Mucosa of stomach (tissue), 1 donor: ENCODE measurements at regions not wholly inside any gene's neighbourhood (a gene's known extent, or its start where the extent isn't known, plus 50 kb on each side); places are given as distances from the start of the nearest gene placed in this dataset.

Experiments used
- H3K27me3 ChIP-seq: one replicate; pipeline ENCODE4 v1.7.0; 2013; ENCODE audit warnings: mild to moderate bottlenecking, low read length; ENCODE audit not compliant: control insufficient read depth, insufficient read depth
- H3K36me3 ChIP-seq: one replicate; pipeline ENCODE4 v1.7.0; 2013; ENCODE audit warnings: low read length; ENCODE audit not compliant: control insufficient read depth, insufficient read depth
- H3K4me1 ChIP-seq: one replicate; pipeline ENCODE4 v1.7.0; 2013; ENCODE audit warnings: mild to moderate bottlenecking, low read length; ENCODE audit not compliant: control insufficient read depth, insufficient read depth
- H3K4me3 ChIP-seq: one replicate; pipeline ENCODE4 v1.7.0; 2013; ENCODE audit warnings: low read length
- H3K9ac ChIP-seq: one replicate; pipeline ENCODE4 v1.7.0; 2013; ENCODE audit warnings: mild to moderate bottlenecking, low read length, moderate library complexity
- H3K9me3 ChIP-seq: one replicate; pipeline ENCODE4 v1.7.0; 2013; ENCODE audit warnings: mild to moderate bottlenecking, low read length, moderate library complexity; ENCODE audit not compliant: control insufficient read depth
- donor health status: Pancreatic carcinoma.

GRCh38 chr18:71523483-71524435 is 1020.4 kb downstream of the CBLN2 start:
- no peaks in the 10 kb centered on the region for H3K4me1 ChIP-seq
- no peak overlapping the region for H3K4me3 ChIP-seq
- H3K27me3 ChIP-seq, result no peaks in the 10 kb centered on the region
- H3K36me3 ChIP-seq, result no peaks in the 10 kb centered on the region
- no peaks in the 10 kb centered on the region for H3K9me3 ChIP-seq
- no peak overlapping the region for H3K9ac ChIP-seq

DNA sequence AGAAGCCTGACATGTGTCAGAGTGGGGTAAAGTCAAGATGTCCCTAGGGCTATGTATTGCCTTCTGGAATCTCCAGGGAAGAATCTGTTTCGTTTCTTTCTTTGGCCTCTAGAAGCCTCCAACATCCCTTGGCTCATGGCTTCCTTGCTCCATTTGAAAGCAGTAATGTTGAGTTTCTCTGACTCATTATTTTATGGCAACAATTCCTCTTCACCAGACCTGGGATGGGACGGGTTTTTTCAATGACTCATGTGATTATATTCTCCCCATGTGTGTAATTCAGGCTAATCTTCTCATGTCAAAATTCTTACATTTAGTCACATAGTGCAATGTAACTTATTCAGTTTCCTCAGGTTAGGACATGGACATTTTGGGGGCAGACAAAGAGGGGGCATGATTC is 1038.6 kb downstream of the CBLN2 start:
- Histone ChIP-seq H3K4me1 (no peaks in the 10 kb centered on the region), H3K4me3 (no peak overlapping the region), H3K36me3 (no peaks in the 10 kb centered on the region), H3K9ac (no peak overlapping the region), H3K27me3 (no peaks in the 10 kb centered on the region), H3K9me3 (no peaks in the 10 kb centered on the region)

DNA sequence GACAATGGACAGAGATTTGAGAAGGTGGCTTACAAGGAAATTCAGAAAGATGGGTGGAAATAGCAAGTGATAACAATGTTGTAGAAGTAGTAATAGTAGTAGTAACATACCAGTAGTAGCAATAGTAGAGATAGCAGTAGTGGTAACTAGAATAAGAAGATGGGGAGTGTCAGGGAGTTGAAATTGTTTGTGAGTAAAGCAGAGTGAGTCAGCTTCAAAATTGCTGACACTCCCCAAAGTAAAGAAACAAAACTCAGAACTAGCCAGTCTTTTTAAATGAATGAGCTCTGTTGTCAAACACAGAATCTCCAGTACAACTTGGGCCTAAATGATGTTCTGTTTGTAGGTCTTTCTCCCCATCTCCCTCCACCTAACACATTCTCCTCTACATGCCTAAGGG is 1040.9 kb downstream of the CBLN2 start:
- Histone ChIP-seq H3K4me1 (no peaks in the 10 kb centered on the region), H3K9ac (no peak overlapping the region), H3K4me3 (no peak overlapping the region), H3K36me3 (no peaks in the 10 kb centered on the region), H3K9me3 (no peaks in the 10 kb centered on the region), H3K27me3 (no peaks in the 10 kb centered on the region)

DNA sequence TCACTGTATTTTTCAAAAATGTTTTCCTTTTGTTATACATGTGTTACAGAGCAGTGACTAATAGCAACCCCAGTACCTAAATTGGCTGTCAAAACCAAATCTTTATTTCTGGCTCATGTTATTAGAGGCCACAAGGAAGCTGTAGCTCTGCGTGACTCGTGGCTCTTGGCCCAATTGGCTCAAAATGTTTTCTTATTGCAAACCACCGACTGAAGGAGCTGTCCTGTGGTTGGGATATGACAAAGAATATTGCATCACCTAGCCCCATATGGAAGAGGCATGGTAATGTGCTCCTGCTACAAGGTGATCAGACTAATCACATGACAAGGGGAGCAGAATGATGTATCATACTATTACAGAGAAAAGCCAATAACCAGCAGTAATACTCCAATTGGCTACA is 1058.5 kb downstream of the CBLN2 start:
- Histone ChIP-seq H3K27me3 (no peaks in the 10 kb centered on the region), H3K4me3 (no peak overlapping the region), H3K4me1 (no peaks in the 10 kb centered on the region), H3K9ac (no peak overlapping the region), H3K36me3 (no peaks in the 10 kb centered on the region), H3K9me3 (no peaks in the 10 kb centered on the region)

- H3K27me3 ChIP-seq, result no peaks in the 10 kb centered on the region
- no peaks in the 10 kb centered on the region for H3K4me1 ChIP-seq
- H3K9ac ChIP-seq, result no peak overlapping the region
- no peak overlapping the region for H3K4me3 ChIP-seq
- H3K36me3 ChIP-seq, result no peaks in the 10 kb centered on the region
- no peaks in the 10 kb centered on the region for H3K9me3 ChIP-seq
These were observed 1072.0 kb downstream of the CBLN2 start for GRCh38 chr18:71471963-71472725.

GRCh38 chr18:71456206-71456605 is 1087.9 kb downstream of the CBLN2 start:
- Histone ChIP-seq H3K27me3 (no peaks in the 10 kb centered on the region), H3K9ac (no peak overlapping the region), H3K4me1 (no peaks in the 10 kb centered on the region), H3K9me3 (no peaks in the 10 kb centered on the region), H3K36me3 (no peaks in the 10 kb centered on the region), H3K4me3 (no peak overlapping the region)

DNA sequence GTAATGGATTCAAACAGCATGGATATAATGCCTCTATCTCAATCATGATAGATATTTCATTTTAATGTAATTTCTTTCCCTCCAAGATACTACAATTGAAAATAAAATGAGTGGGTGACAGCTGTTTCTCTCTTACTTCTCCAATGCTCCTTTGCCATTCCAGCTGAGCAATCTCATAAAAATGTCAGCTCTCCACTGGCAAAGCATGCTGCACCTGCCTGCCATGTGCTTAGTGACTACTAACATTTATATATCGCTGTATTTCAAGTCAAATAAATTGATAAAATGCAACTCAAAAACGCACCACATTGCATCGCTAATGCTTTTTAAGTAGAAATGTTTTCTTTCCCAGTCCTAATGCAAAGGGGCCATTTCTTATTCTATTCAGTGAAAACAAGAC is 1093.9 kb downstream of the CBLN2 start:
- Histone ChIP-seq H3K36me3 (no peaks in the 10 kb centered on the region), H3K4me1 (no peaks in the 10 kb centered on the region), H3K9me3 (no peaks in the 10 kb centered on the region), H3K27me3 (no peaks in the 10 kb centered on the region), H3K4me3 (no peak overlapping the region), H3K9ac (no peak overlapping the region)

DNA sequence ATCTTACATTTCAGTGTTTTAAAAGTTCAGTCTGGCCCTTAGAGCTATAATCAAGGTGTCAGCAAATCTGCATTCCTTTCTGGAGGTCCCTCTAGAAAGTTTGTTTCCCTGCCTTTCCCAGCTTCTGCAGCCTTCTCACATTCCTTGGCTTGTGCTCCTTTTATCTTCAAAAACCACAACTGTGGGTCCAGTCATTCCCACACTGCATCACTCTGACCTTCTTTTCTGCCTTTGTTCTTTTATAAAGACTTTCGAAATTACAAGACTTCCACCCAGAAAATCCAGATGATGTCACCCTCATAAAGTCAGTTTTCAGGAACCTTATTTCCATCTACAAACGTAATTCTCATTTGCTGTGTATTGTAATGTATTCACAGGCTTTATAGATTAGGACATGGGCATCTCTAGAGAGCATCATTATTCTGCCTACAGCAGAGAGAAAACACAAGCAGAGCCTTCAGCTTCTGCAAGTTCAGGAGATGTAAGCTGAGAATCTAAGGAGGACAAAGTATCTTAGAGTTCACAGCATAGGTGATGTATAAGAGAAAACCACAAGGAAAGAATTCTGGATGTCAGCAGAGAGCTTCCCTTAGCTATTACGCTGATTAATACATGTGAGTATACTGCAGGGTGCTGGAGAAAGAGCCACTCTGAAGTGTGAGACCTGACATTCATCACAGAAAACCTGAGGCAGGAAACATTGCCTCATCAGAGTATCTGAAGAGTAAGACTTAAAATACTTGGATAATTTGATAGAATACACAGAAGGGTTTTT is 1100.2 kb downstream of the CBLN2 start:
- Histone ChIP-seq H3K4me3 (no peak overlapping the region), H3K36me3 (no peaks in the 10 kb centered on the region), H3K4me1 (no peaks in the 10 kb centered on the region), H3K27me3 (no peaks in the 10 kb centered on the region), H3K9ac (no peak overlapping the region), H3K9me3 (no peaks in the 10 kb centered on the region)

DNA sequence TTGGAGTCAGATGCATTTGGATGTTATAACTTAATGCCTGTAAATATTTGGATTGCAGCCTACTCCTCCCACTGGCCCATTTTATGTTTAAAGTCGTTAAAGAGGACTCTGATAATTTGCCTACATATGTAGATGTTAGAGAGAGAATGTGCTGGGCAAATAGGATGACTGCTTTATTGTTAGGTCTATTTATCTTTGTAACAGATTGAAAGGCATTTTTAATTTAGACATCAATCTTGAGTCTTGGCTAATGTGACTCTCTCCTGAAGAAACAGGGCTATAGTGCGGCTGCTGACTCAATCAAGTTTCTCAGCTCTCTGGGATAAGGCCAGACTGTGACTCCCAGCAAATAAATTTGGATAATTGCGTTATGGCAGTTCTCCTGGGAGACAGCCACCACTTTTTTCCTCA is 1101.4 kb downstream of the CBLN2 start:
- H3K4me1 ChIP-seq, result no peaks in the 10 kb centered on the region
- H3K4me3 ChIP-seq, result no peak overlapping the region
- H3K27me3 ChIP-seq, result no peaks in the 10 kb centered on the region
- no peak overlapping the region for H3K9ac ChIP-seq
- H3K9me3 ChIP-seq, result no peaks in the 10 kb centered on the region
- no peaks in the 10 kb centered on the region for H3K36me3 ChIP-seq

GRCh38 chr18:71441156-71441555 is 1103.0 kb downstream of the CBLN2 start:
- Histone ChIP-seq H3K27me3 (no peaks in the 10 kb centered on the region), H3K36me3 (no peaks in the 10 kb centered on the region), H3K9me3 (no peaks in the 10 kb centered on the region), H3K9ac (no peak overlapping the region), H3K4me3 (no peak overlapping the region), H3K4me1 (no peaks in the 10 kb centered on the region)

GRCh38 chr18:71437511-71437910 is 1106.6 kb downstream of the CBLN2 start:
- H3K36me3 ChIP-seq, result no peaks in the 10 kb centered on the region

GRCh38 chr18:71433373-71433772 is 1110.8 kb downstream of the CBLN2 start:
- H3K4me3 ChIP-seq, result no peak overlapping the region
- H3K4me1 ChIP-seq, result no peaks in the 10 kb centered on the region
- no peaks in the 10 kb centered on the region for H3K9me3 ChIP-seq
- no peak overlapping the region for H3K9ac ChIP-seq
- no peaks in the 10 kb centered on the region for H3K27me3 ChIP-seq
- H3K36me3 ChIP-seq, result no peaks in the 10 kb centered on the region

More at GRCh38 chr18:71437511-71437910, 1106.6 kb downstream of the CBLN2 start:
- Histone ChIP-seq H3K4me3 (no peak overlapping the region), H3K9me3 (no peaks in the 10 kb centered on the region), H3K9ac (no peak overlapping the region), H3K27me3 (no peaks in the 10 kb centered on the region), H3K4me1 (no peaks in the 10 kb centered on the region)
